ENCODE measurements at regions not wholly inside any gene's neighbourhood (a gene's known extent, or its start where the extent isn't known, plus 50 kb on each side); places are given as distances from the start of the nearest gene placed in this dataset.
A peak's percentile ranks its signal among the peaks of the same experiment; 100 is the strongest.
"Not testable (repeated sequence)": the region's sequence is repeated elsewhere in the genome, so short reads cannot be mapped to it uniquely, and the experiment has no call there.

GRCh38 chr9:40361018-40361417 lies 767.5 kb downstream of the FOXD4L6 start:
- not testable (repeated sequence) for DNase-seq

GRCh38 chr9:40330958-40331357 lies 797.5 kb downstream of the FOXD4L6 start:
- DNase-seq = not testable (repeated sequence)

GRCh38 chr9:40328907-40329306 lies 799.6 kb downstream of the FOXD4L6 start:
- DNase-seq = not testable (repeated sequence)

GRCh38 chr9:40326179-40326578 lies 802.3 kb downstream of the FOXD4L6 start:
- DNase-seq = not testable (repeated sequence)

GRCh38 chr9:40322730-40323129 lies 805.8 kb downstream of the FOXD4L6 start:
- DNase-seq = peak in 1 of 5 experiments; percentile 5

GRCh38 chr9:40321857-40322256 lies 806.6 kb downstream of the FOXD4L6 start:
- not testable (repeated sequence) for DNase-seq

- not testable (repeated sequence) for DNase-seq
These were observed 807.3 kb downstream of the FOXD4L6 start for GRCh38 chr9:40321204-40321603.

GRCh38 chr9:40315215-40315614 lies 813.3 kb downstream of the FOXD4L6 start:
- not testable (repeated sequence) for DNase-seq

GRCh38 chr9:40289999-40290398 lies 838.5 kb downstream of the FOXD4L6 start:
- DNase-seq = not testable (repeated sequence)
